WTC11 (cell line): ENCODE measurements at regions not wholly inside any gene's neighbourhood (a gene's known extent, or its start where the extent isn't known, plus 50 kb on each side); places are given as distances from the start of the nearest gene placed in this dataset.

Experiments
- AR ChIP-seq: fragments of 250-450 bp; sonication (Bioruptor Pico); IDR thresholded peaks from 2 replicates; pipeline ENCODE4 v1.9.0; 2021; ENCODE audit warnings: mild to moderate bottlenecking
- ESRRA ChIP-seq: sonication (generic); formaldehyde crosslinking; IDR thresholded peaks from 2 replicates; pipeline ENCODE4 v1.8.1; 2022; ENCODE audit warnings: mild to moderate bottlenecking, missing genetic modification reagents, borderline replicate concordance
- FOXK1 ChIP-seq: sonication (generic); formaldehyde crosslinking; IDR thresholded peaks from 2 replicates; pipeline ENCODE4 v1.8.0; 2022; ENCODE audit warnings: mild to moderate bottlenecking, moderate library complexity, missing genetic modification reagents
- MAX ChIP-seq: sonication (generic); formaldehyde crosslinking; IDR thresholded peaks from 2 replicates; pipeline ENCODE4 v1.8.0; 2022; ENCODE audit warnings: mild to moderate bottlenecking, missing genetic modification reagents
- MYBL2 ChIP-seq: sonication (generic); formaldehyde crosslinking; IDR thresholded peaks from 2 replicates; pipeline ENCODE4 v1.8.1; 2023; ENCODE audit warnings: mild to moderate bottlenecking, moderate library complexity, missing genetic modification reagents
- NFYB ChIP-seq: sonication (generic); formaldehyde crosslinking; conservative IDR thresholded peaks from 2 replicates; pipeline ENCODE4 v1.8.0; 2022; ENCODE audit warnings: low read depth, missing genetic modification reagents
- SMAD4 ChIP-seq: sonication (generic); formaldehyde crosslinking; IDR thresholded peaks from 2 replicates; pipeline ENCODE4 v1.8.0; 2022; ENCODE audit warnings: mild to moderate bottlenecking, missing genetic modification reagents
- ZNF121 ChIP-seq: sonication (generic); formaldehyde crosslinking; IDR thresholded peaks from 2 replicates; pipeline ENCODE4 v1.8.0; 2023; ENCODE audit warnings: missing genetic modification reagents
- TF ChIP-seq, protein P1 (sequence below): fragments of 200-600 bp; IDR thresholded peaks from 2 replicates; pipeline ENCODE4 v1.8.0; 2022; ENCODE audit warnings: antibody characterized with exemption
- TF ChIP-seq, protein P2 (sequence below): sonication (generic); formaldehyde crosslinking; IDR thresholded peaks from 2 replicates; pipeline ENCODE4 v1.8.1; 2022; ENCODE audit warnings: mild to moderate bottlenecking, missing genetic modification reagents, moderate library complexity, borderline replicate concordance
- TF ChIP-seq, protein P3 (sequence below): sonication (generic); formaldehyde crosslinking; IDR thresholded peaks from 2 replicates; pipeline ENCODE4 v1.8.1; 2023; ENCODE audit warnings: mild to moderate bottlenecking, missing genetic modification reagents

DNA sequence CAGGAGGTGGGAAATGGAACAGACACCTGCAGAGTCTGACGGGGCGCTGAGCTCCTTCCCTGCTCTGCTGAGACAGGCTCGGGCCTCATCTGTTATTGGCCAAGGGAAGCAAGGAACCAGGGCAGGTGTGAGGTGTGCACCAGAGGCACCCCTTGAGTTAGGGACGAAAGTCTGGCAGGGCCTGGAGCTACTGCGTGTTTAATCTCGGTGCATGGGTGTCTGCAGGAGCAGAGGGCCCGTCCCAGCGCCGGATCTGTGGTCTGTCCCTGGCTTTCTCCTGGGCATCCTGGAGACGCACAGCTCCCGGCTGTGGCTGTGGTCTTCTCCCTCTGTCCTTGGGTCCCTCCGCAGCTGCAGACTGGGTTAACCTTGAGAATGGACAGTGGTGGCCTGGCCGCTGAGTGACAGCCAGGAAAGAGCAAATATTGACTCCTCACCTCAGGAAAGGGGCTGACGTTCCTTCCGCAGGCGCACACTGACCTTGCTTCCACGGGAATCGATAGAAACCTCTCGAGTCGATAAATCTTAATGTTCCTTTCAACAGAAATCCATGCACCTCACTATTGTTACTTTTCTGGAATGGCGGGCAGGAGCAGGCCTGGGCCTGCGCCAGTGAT is 975.6 kb downstream of the BRD1 start:
- TF ChIP-seq FOXK1 (CRISPR knock-in tag) (no peak), MAX (CRISPR knock-in tag) (no peak), ESRRA (no peak), NFYB (CRISPR knock-in tag) (no peak), ZNF121 (CRISPR knock-in tag) (no peak), AR (CRISPR knock-in tag) (no peak), SMAD4 (no peak), MYBL2 (no peak)
- TF ChIP-seq, protein P1, sequence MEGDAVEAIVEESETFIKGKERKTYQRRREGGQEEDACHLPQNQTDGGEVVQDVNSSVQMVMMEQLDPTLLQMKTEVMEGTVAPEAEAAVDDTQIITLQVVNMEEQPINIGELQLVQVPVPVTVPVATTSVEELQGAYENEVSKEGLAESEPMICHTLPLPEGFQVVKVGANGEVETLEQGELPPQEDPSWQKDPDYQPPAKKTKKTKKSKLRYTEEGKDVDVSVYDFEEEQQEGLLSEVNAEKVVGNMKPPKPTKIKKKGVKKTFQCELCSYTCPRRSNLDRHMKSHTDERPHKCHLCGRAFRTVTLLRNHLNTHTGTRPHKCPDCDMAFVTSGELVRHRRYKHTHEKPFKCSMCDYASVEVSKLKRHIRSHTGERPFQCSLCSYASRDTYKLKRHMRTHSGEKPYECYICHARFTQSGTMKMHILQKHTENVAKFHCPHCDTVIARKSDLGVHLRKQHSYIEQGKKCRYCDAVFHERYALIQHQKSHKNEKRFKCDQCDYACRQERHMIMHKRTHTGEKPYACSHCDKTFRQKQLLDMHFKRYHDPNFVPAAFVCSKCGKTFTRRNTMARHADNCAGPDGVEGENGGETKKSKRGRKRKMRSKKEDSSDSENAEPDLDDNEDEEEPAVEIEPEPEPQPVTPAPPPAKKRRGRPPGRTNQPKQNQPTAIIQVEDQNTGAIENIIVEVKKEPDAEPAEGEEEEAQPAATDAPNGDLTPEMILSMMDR: no peak
- TF ChIP-seq, protein P2, sequence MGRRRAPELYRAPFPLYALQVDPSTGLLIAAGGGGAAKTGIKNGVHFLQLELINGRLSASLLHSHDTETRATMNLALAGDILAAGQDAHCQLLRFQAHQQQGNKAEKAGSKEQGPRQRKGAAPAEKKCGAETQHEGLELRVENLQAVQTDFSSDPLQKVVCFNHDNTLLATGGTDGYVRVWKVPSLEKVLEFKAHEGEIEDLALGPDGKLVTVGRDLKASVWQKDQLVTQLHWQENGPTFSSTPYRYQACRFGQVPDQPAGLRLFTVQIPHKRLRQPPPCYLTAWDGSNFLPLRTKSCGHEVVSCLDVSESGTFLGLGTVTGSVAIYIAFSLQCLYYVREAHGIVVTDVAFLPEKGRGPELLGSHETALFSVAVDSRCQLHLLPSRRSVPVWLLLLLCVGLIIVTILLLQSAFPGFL (CRISPR knock-in tag): no peak
- TF ChIP-seq, protein P3, sequence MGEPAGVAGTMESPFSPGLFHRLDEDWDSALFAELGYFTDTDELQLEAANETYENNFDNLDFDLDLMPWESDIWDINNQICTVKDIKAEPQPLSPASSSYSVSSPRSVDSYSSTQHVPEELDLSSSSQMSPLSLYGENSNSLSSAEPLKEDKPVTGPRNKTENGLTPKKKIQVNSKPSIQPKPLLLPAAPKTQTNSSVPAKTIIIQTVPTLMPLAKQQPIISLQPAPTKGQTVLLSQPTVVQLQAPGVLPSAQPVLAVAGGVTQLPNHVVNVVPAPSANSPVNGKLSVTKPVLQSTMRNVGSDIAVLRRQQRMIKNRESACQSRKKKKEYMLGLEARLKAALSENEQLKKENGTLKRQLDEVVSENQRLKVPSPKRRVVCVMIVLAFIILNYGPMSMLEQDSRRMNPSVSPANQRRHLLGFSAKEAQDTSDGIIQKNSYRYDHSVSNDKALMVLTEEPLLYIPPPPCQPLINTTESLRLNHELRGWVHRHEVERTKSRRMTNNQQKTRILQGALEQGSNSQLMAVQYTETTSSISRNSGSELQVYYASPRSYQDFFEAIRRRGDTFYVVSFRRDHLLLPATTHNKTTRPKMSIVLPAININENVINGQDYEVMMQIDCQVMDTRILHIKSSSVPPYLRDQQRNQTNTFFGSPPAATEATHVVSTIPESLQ (CRISPR knock-in tag): no peak
